OCI-LY7 (cell line): ENCODE measurements at regions not wholly inside any gene's neighbourhood (a gene's known extent, or its start where the extent isn't known, plus 50 kb on each side); places are given as distances from the start of the nearest gene placed in this dataset.

ENCODE experiments used
- EZH2phosphoT487 ChIP-seq: fragments of 200-600 bp; sonication (generic); IDR thresholded peaks from 2 replicates; pipeline ENCODE4 v1.6.1; 2018; ENCODE audit warnings: low read depth, borderline replicate concordance, mild to moderate bottlenecking, mixed run types, antibody characterized with exemption, low read length, moderate library complexity, mixed read lengths
- TF ChIP-seq, protein P1 (sequence below): fragments of 200-600 bp; sonication (generic); conservative IDR thresholded peaks from 2 replicates; pipeline ENCODE4 v1.5.1; 2014; ENCODE audit warnings: mild to moderate bottlenecking, antibody characterized with exemption, low read length, moderate library complexity, mixed read lengths

DNA sequence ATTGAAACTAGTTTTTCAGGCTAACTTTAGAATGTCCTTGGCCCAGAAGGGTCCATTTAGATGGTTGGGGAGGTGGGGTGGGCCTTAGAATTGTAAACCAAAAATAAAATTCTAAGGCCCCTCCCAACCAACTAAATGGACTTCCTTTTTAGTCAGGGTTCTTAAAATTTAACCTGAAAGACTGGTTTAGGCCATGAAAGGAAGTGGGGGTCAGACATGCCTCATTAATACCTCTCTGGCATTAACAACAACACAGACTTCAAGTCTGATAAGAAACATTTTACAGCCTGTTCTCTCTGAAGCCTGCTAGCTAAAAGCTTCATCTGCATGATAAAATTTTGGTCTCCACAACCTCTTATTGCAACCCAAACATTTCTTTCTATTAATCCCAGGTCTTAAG lies 65.5 kb upstream of the TNC start:
- no peak for TF ChIP-seq EZH2phosphoT487
- TF ChIP-seq, protein P1, sequence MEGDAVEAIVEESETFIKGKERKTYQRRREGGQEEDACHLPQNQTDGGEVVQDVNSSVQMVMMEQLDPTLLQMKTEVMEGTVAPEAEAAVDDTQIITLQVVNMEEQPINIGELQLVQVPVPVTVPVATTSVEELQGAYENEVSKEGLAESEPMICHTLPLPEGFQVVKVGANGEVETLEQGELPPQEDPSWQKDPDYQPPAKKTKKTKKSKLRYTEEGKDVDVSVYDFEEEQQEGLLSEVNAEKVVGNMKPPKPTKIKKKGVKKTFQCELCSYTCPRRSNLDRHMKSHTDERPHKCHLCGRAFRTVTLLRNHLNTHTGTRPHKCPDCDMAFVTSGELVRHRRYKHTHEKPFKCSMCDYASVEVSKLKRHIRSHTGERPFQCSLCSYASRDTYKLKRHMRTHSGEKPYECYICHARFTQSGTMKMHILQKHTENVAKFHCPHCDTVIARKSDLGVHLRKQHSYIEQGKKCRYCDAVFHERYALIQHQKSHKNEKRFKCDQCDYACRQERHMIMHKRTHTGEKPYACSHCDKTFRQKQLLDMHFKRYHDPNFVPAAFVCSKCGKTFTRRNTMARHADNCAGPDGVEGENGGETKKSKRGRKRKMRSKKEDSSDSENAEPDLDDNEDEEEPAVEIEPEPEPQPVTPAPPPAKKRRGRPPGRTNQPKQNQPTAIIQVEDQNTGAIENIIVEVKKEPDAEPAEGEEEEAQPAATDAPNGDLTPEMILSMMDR, result no peak
